WERI-Rb-1 (cell line): ENCODE measurements at regions not wholly inside any gene's neighbourhood (a gene's known extent, or its start where the extent isn't known, plus 50 kb on each side); places are given as distances from the start of the nearest gene placed in this dataset.

Experiments used
- DNase-seq: peaks from one replicate; pipeline ENCODE4 v3.0.0-alpha.2; 2020
- H3K27ac ChIP-seq: fragments of 250-450 bp; sonication (Bioruptor Pico); 2 replicates; pipeline ENCODE4 v1.5.1; 2020; ENCODE audit warnings: mild to moderate bottlenecking, moderate library complexity
- H3K27me3 ChIP-seq: fragments of 250-450 bp; sonication (Bioruptor Pico); 2 replicates; pipeline ENCODE4 v1.5.1; 2021; ENCODE audit warnings: mild to moderate bottlenecking, low read depth, moderate library complexity; ENCODE audit not compliant: insufficient read depth, severe bottlenecking
- H3K36me3 ChIP-seq: fragments of 250-450 bp; sonication (Bioruptor Pico); 2 replicates; pipeline ENCODE4 v1.5.1; 2020; ENCODE audit warnings: mild to moderate bottlenecking, moderate library complexity
- H3K4me3 ChIP-seq: 2 replicates; pipeline ENCODE4 v1.5.1; 2011; ENCODE audit warnings: low read depth, mild to moderate bottlenecking, control low read depth, low read length
- H3K9me3 ChIP-seq: fragments of 250-450 bp; sonication (Bioruptor Pico); 2 replicates; pipeline ENCODE4 v1.5.1; 2021; ENCODE audit warnings: mild to moderate bottlenecking, moderate library complexity; ENCODE audit not compliant: severe bottlenecking
- TF ChIP-seq, protein P1 (sequence below): IDR thresholded peaks from 2 replicates; pipeline ENCODE4 v1.5.1; 2011; ENCODE audit warnings: low read depth, mild to moderate bottlenecking, control low read depth, inconsistent platforms, low read length

DNA sequence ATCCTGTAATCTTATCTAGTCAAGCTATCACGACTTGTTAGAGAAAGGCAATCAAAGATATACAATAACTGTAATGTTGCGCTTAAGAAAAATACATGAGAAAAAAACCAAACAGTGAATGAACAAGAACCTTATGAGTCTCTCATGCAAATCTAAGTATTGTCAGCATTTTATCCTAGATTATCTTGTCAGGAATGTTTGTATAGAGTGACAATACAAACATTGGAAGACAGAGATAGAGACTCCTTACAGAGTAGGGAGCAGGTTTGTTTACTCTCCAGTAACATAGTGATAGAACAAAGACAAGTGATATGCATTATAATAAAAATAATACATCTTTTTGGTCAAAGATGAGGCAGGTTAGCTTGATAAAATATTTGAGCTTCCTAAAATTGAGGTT lies 444.8 kb downstream of the SLITRK5 start:
- Histone ChIP-seq H3K27ac (no peak overlapping the region), H3K27me3 (no peaks in the 10 kb centered on the region), H3K36me3 (no peaks in the 10 kb centered on the region), H3K4me3 (no peak overlapping the region), H3K9me3 (no peaks in the 10 kb centered on the region)
- TF ChIP-seq, protein P1, sequence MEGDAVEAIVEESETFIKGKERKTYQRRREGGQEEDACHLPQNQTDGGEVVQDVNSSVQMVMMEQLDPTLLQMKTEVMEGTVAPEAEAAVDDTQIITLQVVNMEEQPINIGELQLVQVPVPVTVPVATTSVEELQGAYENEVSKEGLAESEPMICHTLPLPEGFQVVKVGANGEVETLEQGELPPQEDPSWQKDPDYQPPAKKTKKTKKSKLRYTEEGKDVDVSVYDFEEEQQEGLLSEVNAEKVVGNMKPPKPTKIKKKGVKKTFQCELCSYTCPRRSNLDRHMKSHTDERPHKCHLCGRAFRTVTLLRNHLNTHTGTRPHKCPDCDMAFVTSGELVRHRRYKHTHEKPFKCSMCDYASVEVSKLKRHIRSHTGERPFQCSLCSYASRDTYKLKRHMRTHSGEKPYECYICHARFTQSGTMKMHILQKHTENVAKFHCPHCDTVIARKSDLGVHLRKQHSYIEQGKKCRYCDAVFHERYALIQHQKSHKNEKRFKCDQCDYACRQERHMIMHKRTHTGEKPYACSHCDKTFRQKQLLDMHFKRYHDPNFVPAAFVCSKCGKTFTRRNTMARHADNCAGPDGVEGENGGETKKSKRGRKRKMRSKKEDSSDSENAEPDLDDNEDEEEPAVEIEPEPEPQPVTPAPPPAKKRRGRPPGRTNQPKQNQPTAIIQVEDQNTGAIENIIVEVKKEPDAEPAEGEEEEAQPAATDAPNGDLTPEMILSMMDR = no peak
- DNase-seq = no peak

DNA sequence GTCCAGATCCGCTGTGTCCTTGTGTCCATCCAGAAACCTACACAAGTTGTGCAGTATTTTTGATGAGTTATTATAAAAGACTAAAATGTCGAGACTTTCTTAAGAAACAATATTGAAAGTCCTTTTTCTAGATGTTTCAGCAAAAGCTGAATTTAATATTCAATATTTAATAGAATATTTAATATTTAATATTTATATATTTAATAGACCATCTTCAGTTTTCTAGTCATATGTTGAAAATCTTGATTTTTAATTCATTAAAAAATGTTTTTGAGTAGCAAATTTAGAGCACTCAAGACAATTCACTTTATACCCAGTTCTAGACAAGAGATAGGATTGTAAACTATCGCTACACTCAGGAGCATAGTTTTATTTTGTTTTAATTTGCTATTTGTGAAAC lies 447.8 kb downstream of the SLITRK5 start:
- Histone ChIP-seq H3K4me3 (no peak overlapping the region), H3K36me3 (no peaks in the 10 kb centered on the region), H3K27me3 (no peaks in the 10 kb centered on the region), H3K9me3 (no peaks in the 10 kb centered on the region), H3K27ac (no peak overlapping the region)
- TF ChIP-seq, protein P1 = no peak
- DNase-seq = no peak

DNA sequence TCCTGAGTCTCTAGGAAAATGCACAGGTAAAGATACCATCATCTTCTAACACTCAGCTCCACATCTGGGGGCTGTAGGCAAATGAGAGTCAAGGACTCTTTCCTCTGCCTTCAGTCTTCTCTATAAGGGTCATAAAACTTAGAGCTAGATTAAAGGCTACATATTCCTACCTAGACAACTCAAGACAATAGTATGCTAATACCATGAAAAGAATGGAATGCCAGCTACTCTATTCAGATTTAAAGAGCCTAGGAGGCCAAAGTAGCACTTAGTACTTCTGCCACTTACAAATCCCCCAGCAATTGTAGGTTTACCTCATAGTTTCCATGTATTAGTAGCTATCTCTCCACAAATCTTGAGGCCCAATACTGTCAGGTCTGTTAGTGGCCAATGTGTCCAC lies 453.0 kb downstream of the SLITRK5 start:
- no peak for DNase-seq
- Histone ChIP-seq H3K27ac (no peak overlapping the region), H3K27me3 (no peaks in the 10 kb centered on the region), H3K36me3 (no peaks in the 10 kb centered on the region), H3K9me3 (no peaks in the 10 kb centered on the region), H3K4me3 (no peak overlapping the region)
- TF ChIP-seq, protein P1 = no peak

DNA sequence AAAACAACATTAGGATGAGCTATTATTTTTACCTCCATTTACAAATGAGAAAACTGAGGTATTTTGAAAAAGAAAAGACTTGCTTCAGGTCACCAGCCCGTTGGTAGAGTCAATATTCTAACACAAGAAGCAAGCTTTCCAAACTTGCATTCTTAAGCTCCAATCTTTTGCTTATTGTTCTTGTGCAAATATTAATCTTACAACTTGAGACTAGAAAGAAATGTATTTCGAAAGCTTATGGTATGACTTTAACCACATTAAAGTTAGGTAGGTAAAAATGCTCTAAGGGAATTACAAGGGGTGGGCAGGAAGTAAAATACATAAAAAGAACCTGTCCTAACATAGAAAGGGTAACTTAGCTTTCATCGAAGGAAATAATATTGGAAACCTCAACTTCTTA lies 453.9 kb downstream of the SLITRK5 start:
- Histone ChIP-seq H3K27me3 (no peaks in the 10 kb centered on the region), H3K27ac (no peak overlapping the region), H3K36me3 (no peaks in the 10 kb centered on the region), H3K9me3 (no peaks in the 10 kb centered on the region), H3K4me3 (no peak overlapping the region)
- TF ChIP-seq, protein P1 = no peak
- no peak for DNase-seq

DNA sequence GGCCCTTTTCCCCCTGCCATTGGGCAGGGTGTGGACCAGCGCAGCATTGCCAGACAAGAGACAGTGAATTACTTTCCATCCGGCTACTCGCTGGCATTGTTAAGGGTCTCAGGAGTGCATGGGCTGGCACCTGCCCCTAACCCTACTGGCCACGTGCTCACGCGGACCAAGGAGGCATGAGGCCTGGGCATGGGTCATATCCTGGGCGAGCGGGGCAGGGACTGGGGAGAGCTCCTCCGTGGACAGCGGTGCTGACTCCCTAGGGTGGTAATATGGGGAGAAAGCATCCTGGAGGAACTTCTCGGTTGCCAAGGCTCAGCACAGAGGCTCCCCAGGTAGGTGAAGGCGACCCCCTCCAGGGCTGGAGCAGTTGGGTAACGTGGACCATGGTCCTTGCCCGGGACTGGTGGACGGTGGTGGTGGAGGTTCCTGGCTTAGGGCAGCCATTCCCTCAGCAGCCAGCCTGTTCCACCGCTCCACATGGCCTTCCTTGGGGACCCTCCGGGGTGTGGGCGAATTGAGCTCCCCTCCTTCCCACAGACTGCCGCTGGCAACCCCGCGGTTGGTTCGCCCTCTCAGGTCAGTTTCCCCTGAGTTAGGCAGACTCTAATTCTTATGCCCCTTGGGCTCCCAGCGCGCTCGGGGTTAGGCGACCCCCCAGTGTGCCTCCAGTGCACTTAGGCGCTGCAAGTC lies 465.1 kb downstream of the SLITRK5 start:
- Histone ChIP-seq H3K4me3 (no peak overlapping the region), H3K9me3 (no peaks in the 10 kb centered on the region), H3K36me3 (no peaks in the 10 kb centered on the region), H3K27me3 (no peaks in the 10 kb centered on the region), H3K27ac (no peak overlapping the region)
- TF ChIP-seq, protein P1 = no peak
- DNase-seq = no peak

DNA sequence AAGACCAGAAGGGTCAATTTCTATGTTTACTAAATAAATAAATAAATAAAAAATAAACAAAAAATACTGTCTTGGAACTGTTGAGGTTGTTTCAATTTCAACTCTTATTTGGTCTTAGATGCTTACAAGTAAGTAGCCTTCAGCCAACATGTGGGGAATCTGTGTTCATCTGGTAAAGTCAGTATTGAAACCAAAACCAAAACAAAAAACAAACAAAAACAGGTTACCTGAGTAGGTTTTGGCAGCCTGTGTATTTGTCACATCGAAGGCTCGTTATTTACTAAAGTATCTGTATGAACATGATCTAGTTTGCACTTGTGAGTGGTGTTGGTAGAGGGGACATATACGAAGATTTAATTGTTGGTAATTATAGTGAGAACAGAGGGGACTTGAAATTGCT lies 471.5 kb downstream of the SLITRK5 start:
- H3K27ac ChIP-seq = no peak overlapping the region
- no peak overlapping the region for H3K4me3 ChIP-seq
- TF ChIP-seq, protein P1 = no peak
- no peak for DNase-seq
- no peaks in the 10 kb centered on the region for H3K36me3 ChIP-seq
- H3K9me3 ChIP-seq = no peaks in the 10 kb centered on the region
- no peaks in the 10 kb centered on the region for H3K27me3 ChIP-seq
